ENCODE measurements at regions not wholly inside any gene's neighbourhood (a gene's known extent, or its start where the extent isn't known, plus 50 kb on each side); places are given as distances from the start of the nearest gene placed in this dataset.

GRCh38 chr3:164186095-164186494 lies 892.2 kb downstream of the SI start:
- no peaks in the 10 kb centered on the region for H3K27me3 ChIP-seq
- H3K4me1 ChIP-seq = no peaks in the 10 kb centered on the region
- DNase-seq (no peak), ATAC-seq (no peak)
- H3K9me3 ChIP-seq = peaks cover 0 to 13% of the 10 kb centered on the region in 2 donors
- no peak overlapping the region for H3K27ac ChIP-seq
- H3K4me3 ChIP-seq = no peak overlapping the region
- intact Hi-C loops (cut with DNase I) = no loop called here
- no peaks in the 10 kb centered on the region for H3K36me3 ChIP-seq
- TF ChIP-seq, protein P1, sequence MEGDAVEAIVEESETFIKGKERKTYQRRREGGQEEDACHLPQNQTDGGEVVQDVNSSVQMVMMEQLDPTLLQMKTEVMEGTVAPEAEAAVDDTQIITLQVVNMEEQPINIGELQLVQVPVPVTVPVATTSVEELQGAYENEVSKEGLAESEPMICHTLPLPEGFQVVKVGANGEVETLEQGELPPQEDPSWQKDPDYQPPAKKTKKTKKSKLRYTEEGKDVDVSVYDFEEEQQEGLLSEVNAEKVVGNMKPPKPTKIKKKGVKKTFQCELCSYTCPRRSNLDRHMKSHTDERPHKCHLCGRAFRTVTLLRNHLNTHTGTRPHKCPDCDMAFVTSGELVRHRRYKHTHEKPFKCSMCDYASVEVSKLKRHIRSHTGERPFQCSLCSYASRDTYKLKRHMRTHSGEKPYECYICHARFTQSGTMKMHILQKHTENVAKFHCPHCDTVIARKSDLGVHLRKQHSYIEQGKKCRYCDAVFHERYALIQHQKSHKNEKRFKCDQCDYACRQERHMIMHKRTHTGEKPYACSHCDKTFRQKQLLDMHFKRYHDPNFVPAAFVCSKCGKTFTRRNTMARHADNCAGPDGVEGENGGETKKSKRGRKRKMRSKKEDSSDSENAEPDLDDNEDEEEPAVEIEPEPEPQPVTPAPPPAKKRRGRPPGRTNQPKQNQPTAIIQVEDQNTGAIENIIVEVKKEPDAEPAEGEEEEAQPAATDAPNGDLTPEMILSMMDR (IDR thresholded peaks at IDR 0.05) = no peak

- Histone ChIP-seq H3K9me3 (peaks cover 0 to 17% of the 10 kb centered on the region in 2 donors), H3K4me1 (no peaks in the 10 kb centered on the region), H3K27me3 (no peaks in the 10 kb centered on the region), H3K27ac (no peak overlapping the region), H3K4me3 (no peak overlapping the region), H3K36me3 (no peaks in the 10 kb centered on the region)
- TF ChIP-seq, protein P1 (IDR thresholded peaks at IDR 0.05) = no peak
- DNase-seq = peak in 1 of 4 donors; percentile 68
- intact Hi-C loops (cut with DNase I) = no loop called here
- ATAC-seq = no peak
Observed at GRCh38 chr3:164179110-164179774, 899.1 kb downstream of the SI start.

DNA sequence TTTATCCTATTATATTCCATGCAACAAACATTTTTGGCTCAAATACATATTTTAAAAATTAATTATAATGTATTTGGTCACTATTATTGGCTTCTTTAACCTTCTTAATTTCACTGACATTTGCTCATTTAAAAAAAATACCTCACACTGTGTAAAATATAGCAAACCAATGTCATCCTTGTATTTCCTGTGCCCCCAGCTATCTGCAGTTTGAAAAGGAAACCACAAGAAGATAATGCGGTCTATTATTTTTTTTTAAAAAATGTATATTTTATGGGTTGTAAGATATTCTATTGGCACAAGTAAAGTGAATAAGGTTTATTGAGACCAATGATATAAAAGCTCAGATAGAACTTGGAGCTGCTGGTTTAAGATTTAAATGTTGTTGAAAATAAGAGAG lies 904.2 kb downstream of the SI start:
- Histone ChIP-seq H3K9me3 (no peaks in the 10 kb centered on the region), H3K27me3 (no peaks in the 10 kb centered on the region), H3K4me3 (no peak overlapping the region), H3K27ac (no peak overlapping the region), H3K36me3 (no peaks in the 10 kb centered on the region), H3K4me1 (no peaks in the 10 kb centered on the region)
- no peak for ATAC-seq
- intact Hi-C loops (cut with DNase I) = no loop called here
- TF ChIP-seq, protein P1 (IDR thresholded peaks at IDR 0.05) = no peak
- DNase-seq = no peak

GRCh38 chr3:164155400-164155799 lies 922.9 kb downstream of the SI start:
- Histone ChIP-seq H3K4me1 (no peaks in the 10 kb centered on the region), H3K27ac (no peak overlapping the region), H3K27me3 (no peaks in the 10 kb centered on the region), H3K36me3 (no peaks in the 10 kb centered on the region), H3K9me3 (peaks cover 0 to 23% of the 10 kb centered on the region in 2 donors), H3K4me3 (no peak overlapping the region)
- DNase-seq (no peak), ATAC-seq (no peak)
- intact Hi-C loops (cut with DNase I) = no loop called here
- TF ChIP-seq, protein P1 (IDR thresholded peaks at IDR 0.05) = no peak

- Histone ChIP-seq H3K27ac (no peak overlapping the region), H3K27me3 (no peaks in the 10 kb centered on the region), H3K9me3 (peaks cover 0 to 57% of the 10 kb centered on the region in 2 donors), H3K36me3 (no peaks in the 10 kb centered on the region), H3K4me3 (no peak overlapping the region), H3K4me1 (no peaks in the 10 kb centered on the region)
- intact Hi-C loops (cut with DNase I) = no loop called here
- TF ChIP-seq, protein P1 (IDR thresholded peaks at IDR 0.05) = no peak
- no peak for ATAC-seq
- DNase-seq = no peak
Observed at GRCh38 chr3:164144824-164145223, 933.5 kb downstream of the SI start.

Measured in left lung (tissue), 4 donors.